ENCODE measurements at regions not wholly inside any gene's neighbourhood (a gene's known extent, or its start where the extent isn't known, plus 50 kb on each side); places are given as distances from the start of the nearest gene placed in this dataset.

GRCh38 chr2:20511130-20511529 lies 64.3 kb downstream of the RHOB start:
- TF ChIP-seq MAX (IDR thresholded peaks at IDR 0.05) (no peak), REST (IDR thresholded peaks at IDR 0.05; ENCODE audit: low read depth) (no peak), TAF1 (IDR thresholded peaks at IDR 0.05; ENCODE audit: low read depth) (no peak), TEAD4 (IDR thresholded peaks at IDR 0.05) (no peak)
